ENCODE measurements at regions not wholly inside any gene's neighbourhood (a gene's known extent, or its start where the extent isn't known, plus 50 kb on each side); places are given as distances from the start of the nearest gene placed in this dataset.

GRCh38 chr11:10358696-10359095, 53.8 kb downstream of the ADM start:
- no peak for DNase-seq (ENCODE audit: low read depth, low spot score)

- no peak for DNase-seq (ENCODE audit: low read depth, low spot score)
Observed at GRCh38 chr11:10359171-10359570, 54.3 kb downstream of the ADM start.

- no peak for DNase-seq (ENCODE audit: low read depth, low spot score)
Observed at GRCh38 chr11:10360835-10361234, 56.0 kb downstream of the ADM start.

- no peak for DNase-seq (ENCODE audit: low read depth, low spot score)
Observed at GRCh38 chr11:10365045-10365444, 60.2 kb downstream of the ADM start.

- DNase-seq (ENCODE audit: low read depth, low spot score): peak; percentile 95
Observed at GRCh38 chr11:10366568-10367331, 61.9 kb downstream of the ADM start.

- DNase-seq (ENCODE audit: low read depth, low spot score): no peak
Observed at GRCh38 chr11:10371926-10372641, 67.2 kb downstream of the ADM start.

- DNase-seq (ENCODE audit: low read depth, low spot score): no peak
Observed at GRCh38 chr11:10373340-10373739, 68.5 kb downstream of the ADM start.

GRCh38 chr11:10373929-10374328, 69.1 kb downstream of the ADM start:
- no peak for DNase-seq (ENCODE audit: low read depth, low spot score)

GRCh38 chr11:10374386-10374785, 69.5 kb downstream of the ADM start:
- no peak for DNase-seq (ENCODE audit: low read depth, low spot score)

- DNase-seq (ENCODE audit: low read depth, low spot score): no peak
Observed at GRCh38 chr11:10375280-10375971, 70.6 kb downstream of the ADM start.

GRCh38 chr11:10376061-10376460, 71.2 kb downstream of the ADM start:
- no peak for DNase-seq (ENCODE audit: low read depth, low spot score)

- DNase-seq (ENCODE audit: low read depth, low spot score): no peak
Observed at GRCh38 chr11:10377183-10377582, 72.3 kb downstream of the ADM start.

GRCh38 chr11:10378362-10378761, 73.5 kb downstream of the ADM start:
- no peak for DNase-seq (ENCODE audit: low read depth, low spot score)

- no peak for DNase-seq (ENCODE audit: low read depth, low spot score)
Observed at GRCh38 chr11:10379022-10379421, 74.1 kb downstream of the ADM start.

GRCh38 chr11:10379426-10379825, 74.6 kb downstream of the ADM start:
- no peak for DNase-seq (ENCODE audit: low read depth, low spot score)

- no peak for DNase-seq (ENCODE audit: low read depth, low spot score)
Observed at GRCh38 chr11:10379871-10380568, 75.0 kb upstream of the AMPD3 start.

GRCh38 chr11:10380921-10381320, 74.1 kb upstream of the AMPD3 start:
- DNase-seq (ENCODE audit: low read depth, low spot score): no peak

GRCh38 chr11:10381736-10382135, 73.3 kb upstream of the AMPD3 start:
- DNase-seq (ENCODE audit: low read depth, low spot score): no peak

- DNase-seq (ENCODE audit: low read depth, low spot score): no peak
Observed at GRCh38 chr11:10382518-10382917, 72.5 kb upstream of the AMPD3 start.

GRCh38 chr11:10385696-10386095, 69.4 kb upstream of the AMPD3 start:
- no peak for DNase-seq (ENCODE audit: low read depth, low spot score)

- no peak for DNase-seq (ENCODE audit: low read depth, low spot score)
Observed at GRCh38 chr11:10386361-10386760, 68.7 kb upstream of the AMPD3 start.

GRCh38 chr11:10386861-10387205, 68.2 kb upstream of the AMPD3 start:
- DNase-seq (ENCODE audit: low read depth, low spot score): no peak

All from iPS DF 19.7 (cell line).